ENCODE measurements at regions not wholly inside any gene's neighbourhood (a gene's known extent, or its start where the extent isn't known, plus 50 kb on each side); places are given as distances from the start of the nearest gene placed in this dataset.

DNA sequence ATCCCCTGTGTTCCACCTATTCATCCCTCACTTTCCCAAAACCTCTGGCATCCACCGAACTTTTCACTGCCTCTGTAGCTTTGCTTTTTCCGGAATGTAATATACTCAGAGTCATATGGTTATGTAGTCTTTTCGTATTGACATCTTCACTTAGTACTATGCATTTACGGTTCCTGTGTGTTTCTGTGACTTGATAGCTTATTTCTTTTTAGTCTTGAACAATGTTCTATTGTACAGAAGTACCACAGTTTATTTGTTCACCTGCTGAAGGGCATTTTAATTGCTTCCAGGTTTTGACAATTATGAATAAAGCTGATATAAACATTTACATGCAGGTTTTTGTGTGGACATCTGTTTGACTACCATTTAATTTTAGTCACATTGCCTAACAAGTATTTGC lies 154.7 kb upstream of the DOK6 start:
- no peaks in the 10 kb centered on the region for H3K9me3 Mint-ChIP-seq (ENCODE audit: unreplicated experiment)
- ChIA-PET CTCF (interaction anchor here (0.7 kb wide), 1 partner anchor 553 kb away, joined by 4 read pairs; no protein-coding TSS in a partner anchor), POLR2A (interaction anchor here (1.0 kb wide), 1 partner anchor 9 kb away, joined by 3 read pairs; no protein-coding TSS in a partner anchor)
- no TSS peak for BruUV-seq (replicated peaks)
- no peak overlapping the region for H3K27ac Mint-ChIP-seq (ENCODE audit: low read depth, unreplicated experiment)
- intact Hi-C loops (cut with micrococcal nuclease), result no loop called here
- H3K27me3 Mint-ChIP-seq (ENCODE audit: insufficient read depth, unreplicated experiment), result peaks cover 45% of the 10 kb centered on the region
- H3K4me3 Mint-ChIP-seq (ENCODE audit: unreplicated experiment), result no peak overlapping the region
- TF ChIP-seq CTCF (IDR thresholded peaks at IDR 0.05; ENCODE audit: unreplicated experiment), result no peak
- no peaks in the 10 kb centered on the region for H3K4me1 Mint-ChIP-seq (ENCODE audit: insufficient read depth, unreplicated experiment)
- H3K36me3 Mint-ChIP-seq (ENCODE audit: insufficient read depth, unreplicated experiment), result no peaks in the 10 kb centered on the region
- DNase-seq (ENCODE audit: unreplicated experiment), result no peak

- Mint-ChIP-seq H3K36me3 (ENCODE audit: insufficient read depth, unreplicated experiment) (no peaks in the 10 kb centered on the region), H3K9me3 (ENCODE audit: unreplicated experiment) (no peaks in the 10 kb centered on the region), H3K27me3 (ENCODE audit: insufficient read depth, unreplicated experiment) (peaks cover 32% of the 10 kb centered on the region), H3K4me1 (ENCODE audit: insufficient read depth, unreplicated experiment) (no peaks in the 10 kb centered on the region), H3K27ac (ENCODE audit: low read depth, unreplicated experiment) (no peak overlapping the region), H3K4me3 (ENCODE audit: unreplicated experiment) (no peak overlapping the region)
- POLR2A ChIA-PET, result no interaction called here
- BruUV-seq (replicated peaks), result no TSS peak
- CTCF ChIA-PET, result no interaction called here
- no peak for TF ChIP-seq CTCF (IDR thresholded peaks at IDR 0.05; ENCODE audit: unreplicated experiment)
- intact Hi-C loops (cut with micrococcal nuclease), result no loop called here
- peak; percentile 46 for DNase-seq (ENCODE audit: unreplicated experiment)
Measured at GRCh38 chr18:69250305-69251151, 150.2 kb upstream of the DOK6 start.

DNA sequence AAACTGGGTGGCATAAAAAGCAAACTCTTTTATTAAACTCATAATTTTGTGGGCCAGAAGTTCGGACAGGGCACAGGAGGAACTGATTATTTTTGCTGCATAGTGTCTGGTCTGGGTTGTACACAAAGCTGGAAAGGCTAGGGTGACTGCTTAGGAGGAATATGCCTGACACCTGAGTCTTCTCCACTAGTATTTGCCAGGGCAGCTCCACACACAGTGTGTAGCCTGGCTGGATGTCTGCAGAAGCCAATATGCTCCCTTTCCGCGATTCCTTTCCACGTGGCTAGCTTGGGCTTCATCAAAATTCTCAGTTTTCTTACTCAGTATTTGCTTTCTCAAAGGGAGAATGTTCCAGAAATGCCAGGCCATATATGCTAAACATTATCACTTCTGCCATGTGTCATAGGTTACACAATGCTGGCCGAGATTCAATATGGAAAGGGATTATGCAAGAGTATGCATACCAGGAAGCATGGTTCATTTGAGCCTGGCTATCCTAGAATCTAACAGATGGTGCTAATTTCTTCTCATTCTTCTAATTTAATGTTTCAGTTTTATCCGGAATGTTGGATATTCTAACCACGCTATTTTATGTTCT lies 142.7 kb upstream of the DOK6 start:
- peak; percentile 88 for DNase-seq (ENCODE audit: unreplicated experiment)
- intact Hi-C loops (cut with micrococcal nuclease), result no loop called here
- no TSS peak for BruUV-seq (replicated peaks)
- Mint-ChIP-seq H3K9me3 (ENCODE audit: unreplicated experiment) (no peaks in the 10 kb centered on the region), H3K36me3 (ENCODE audit: insufficient read depth, unreplicated experiment) (no peaks in the 10 kb centered on the region), H3K4me1 (ENCODE audit: insufficient read depth, unreplicated experiment) (no peaks in the 10 kb centered on the region), H3K27ac (ENCODE audit: low read depth, unreplicated experiment) (no peak overlapping the region), H3K4me3 (ENCODE audit: unreplicated experiment) (no peak overlapping the region), H3K27me3 (ENCODE audit: insufficient read depth, unreplicated experiment) (no peaks in the 10 kb centered on the region)
- ChIA-PET CTCF (interaction anchor here (0.5 kb wide), 1 partner anchor 745 kb away, joined by 3 read pairs; no protein-coding TSS in a partner anchor), POLR2A (interaction anchor here (0.6 kb wide), 1 partner anchor 18 kb away, joined by 3 read pairs; no protein-coding TSS in a partner anchor)
- TF ChIP-seq CTCF (IDR thresholded peaks at IDR 0.05; ENCODE audit: unreplicated experiment), result no peak

GRCh38 chr18:69259282-69259681 lies 141.4 kb upstream of the DOK6 start:
- no TSS peak for BruUV-seq (replicated peaks)
- ChIA-PET CTCF (no interaction called here), POLR2A (no interaction called here)
- Mint-ChIP-seq H3K4me3 (ENCODE audit: unreplicated experiment) (no peak overlapping the region), H3K9me3 (ENCODE audit: unreplicated experiment) (no peaks in the 10 kb centered on the region), H3K36me3 (ENCODE audit: insufficient read depth, unreplicated experiment) (no peaks in the 10 kb centered on the region), H3K27ac (ENCODE audit: low read depth, unreplicated experiment) (no peak overlapping the region), H3K4me1 (ENCODE audit: insufficient read depth, unreplicated experiment) (no peaks in the 10 kb centered on the region), H3K27me3 (ENCODE audit: insufficient read depth, unreplicated experiment) (no peaks in the 10 kb centered on the region)
- no peak for TF ChIP-seq CTCF (IDR thresholded peaks at IDR 0.05; ENCODE audit: unreplicated experiment)
- intact Hi-C loops (cut with micrococcal nuclease), result no loop called here
- DNase-seq (ENCODE audit: unreplicated experiment), result no peak
